ENCODE measurements at regions not wholly inside any gene's neighbourhood (a gene's known extent, or its start where the extent isn't known, plus 50 kb on each side); places are given as distances from the start of the nearest gene placed in this dataset.

DNA sequence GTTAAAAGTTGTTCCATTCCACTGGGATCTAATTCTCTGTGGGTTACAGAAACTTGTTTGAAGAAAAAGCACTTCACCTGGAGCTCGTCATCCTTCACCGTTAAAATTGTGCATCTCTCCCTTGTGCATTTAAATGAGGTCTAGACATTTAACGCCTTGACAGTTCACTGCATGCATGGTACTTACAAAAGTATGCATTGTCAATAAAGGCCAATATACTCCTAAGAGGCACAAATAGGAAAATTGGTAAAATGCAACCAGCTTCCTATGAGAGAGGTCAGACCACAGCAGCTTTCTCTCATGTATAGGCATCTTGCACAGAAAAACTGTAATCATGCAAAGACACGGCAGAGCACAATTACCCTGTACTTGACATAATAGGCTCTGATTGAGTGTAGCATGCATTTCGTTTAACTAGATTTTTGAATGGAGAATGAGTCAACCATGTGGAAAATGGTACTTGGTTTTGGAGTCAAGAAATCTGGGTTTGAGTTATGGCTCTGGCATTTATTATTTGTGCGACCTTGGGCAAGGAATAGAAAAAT, 378.5 kb downstream of the RFPL4B start:
- Histone ChIP-seq H3K27ac (no peak overlapping the region), H3K4me3 (no peak overlapping the region), H3K9me3 (no peaks in the 10 kb centered on the region), H3K27me3 (no peaks in the 10 kb centered on the region), H3K4me1 (no peaks in the 10 kb centered on the region), H3K36me3 (no peaks in the 10 kb centered on the region)
- ATAC-seq (no peak), DNase-seq (no peak)
- WGBS, 2 donors = 94 to 96% methylated on average over 6 of the region's 6 CpGs
- TF ChIP-seq, protein P1, sequence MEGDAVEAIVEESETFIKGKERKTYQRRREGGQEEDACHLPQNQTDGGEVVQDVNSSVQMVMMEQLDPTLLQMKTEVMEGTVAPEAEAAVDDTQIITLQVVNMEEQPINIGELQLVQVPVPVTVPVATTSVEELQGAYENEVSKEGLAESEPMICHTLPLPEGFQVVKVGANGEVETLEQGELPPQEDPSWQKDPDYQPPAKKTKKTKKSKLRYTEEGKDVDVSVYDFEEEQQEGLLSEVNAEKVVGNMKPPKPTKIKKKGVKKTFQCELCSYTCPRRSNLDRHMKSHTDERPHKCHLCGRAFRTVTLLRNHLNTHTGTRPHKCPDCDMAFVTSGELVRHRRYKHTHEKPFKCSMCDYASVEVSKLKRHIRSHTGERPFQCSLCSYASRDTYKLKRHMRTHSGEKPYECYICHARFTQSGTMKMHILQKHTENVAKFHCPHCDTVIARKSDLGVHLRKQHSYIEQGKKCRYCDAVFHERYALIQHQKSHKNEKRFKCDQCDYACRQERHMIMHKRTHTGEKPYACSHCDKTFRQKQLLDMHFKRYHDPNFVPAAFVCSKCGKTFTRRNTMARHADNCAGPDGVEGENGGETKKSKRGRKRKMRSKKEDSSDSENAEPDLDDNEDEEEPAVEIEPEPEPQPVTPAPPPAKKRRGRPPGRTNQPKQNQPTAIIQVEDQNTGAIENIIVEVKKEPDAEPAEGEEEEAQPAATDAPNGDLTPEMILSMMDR (IDR thresholded peaks at IDR 0.05) = no peak
- intact Hi-C loops (cut with DNase I) = no loop called here

DNA sequence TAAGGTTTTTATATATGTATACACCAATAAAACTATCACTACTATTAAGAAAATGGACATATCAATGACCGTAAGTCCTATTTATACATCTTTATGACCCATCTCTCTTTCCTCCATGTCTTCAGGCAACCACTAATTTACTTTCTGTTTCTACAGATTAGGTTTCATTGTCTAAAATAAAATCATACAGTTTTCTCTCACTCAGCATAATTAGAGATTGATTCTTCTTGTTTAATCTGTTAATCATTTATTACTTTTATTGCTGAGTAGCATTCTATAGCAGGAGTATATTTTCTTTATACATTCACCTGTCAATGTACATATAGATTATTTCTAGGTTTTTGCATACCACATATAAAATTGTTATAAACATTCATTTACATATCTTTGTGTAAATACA, 388.0 kb downstream of the RFPL4B start:
- WGBS, 2 donors = 98 to 100% methylated on average over 1 of the region's 1 CpG
- no peaks in the 10 kb centered on the region for H3K9me3 ChIP-seq

DNA sequence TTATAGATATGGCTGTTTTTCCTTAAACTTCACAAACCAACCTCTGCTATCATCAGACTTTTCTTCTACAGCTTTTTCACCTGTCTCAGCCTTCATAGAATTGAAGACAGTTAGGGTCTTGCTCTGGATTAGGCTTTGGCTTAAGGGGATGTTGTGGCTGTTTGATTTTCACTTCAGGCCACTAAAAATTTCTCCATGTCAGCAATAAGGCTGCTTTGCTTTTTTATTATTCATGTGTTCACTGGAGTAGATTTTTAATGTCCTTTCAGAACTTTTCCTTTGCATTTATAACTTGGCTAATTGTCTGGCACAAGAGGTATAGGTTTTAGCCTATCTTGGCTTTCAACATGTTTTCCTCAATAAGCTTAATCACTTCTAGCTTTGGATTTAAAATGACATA, 392.6 kb downstream of the RFPL4B start:
- ATAC-seq = no peak
- H3K9me3 ChIP-seq = no peaks in the 10 kb centered on the region
- no peak for DNase-seq
- no peak overlapping the region for H3K4me3 ChIP-seq
- H3K27me3 ChIP-seq = no peaks in the 10 kb centered on the region
- H3K27ac ChIP-seq = no peak overlapping the region
- H3K4me1 ChIP-seq = no peaks in the 10 kb centered on the region
- H3K36me3 ChIP-seq = no peaks in the 10 kb centered on the region
- intact Hi-C loops (cut with DNase I) = no loop called here
- TF ChIP-seq, protein P1 (IDR thresholded peaks at IDR 0.05) = no peak

More for the DNA sequence above, 388.0 kb downstream of the RFPL4B start:
- Histone ChIP-seq H3K27me3 (no peaks in the 10 kb centered on the region), H3K27ac (no peak overlapping the region), H3K4me1 (no peaks in the 10 kb centered on the region), H3K36me3 (no peaks in the 10 kb centered on the region), H3K4me3 (no peak overlapping the region)
- ATAC-seq (no peak), DNase-seq (no peak)
- TF ChIP-seq, protein P1 (IDR thresholded peaks at IDR 0.05) = no peak
- intact Hi-C loops (cut with DNase I) = no loop called here

DNA sequence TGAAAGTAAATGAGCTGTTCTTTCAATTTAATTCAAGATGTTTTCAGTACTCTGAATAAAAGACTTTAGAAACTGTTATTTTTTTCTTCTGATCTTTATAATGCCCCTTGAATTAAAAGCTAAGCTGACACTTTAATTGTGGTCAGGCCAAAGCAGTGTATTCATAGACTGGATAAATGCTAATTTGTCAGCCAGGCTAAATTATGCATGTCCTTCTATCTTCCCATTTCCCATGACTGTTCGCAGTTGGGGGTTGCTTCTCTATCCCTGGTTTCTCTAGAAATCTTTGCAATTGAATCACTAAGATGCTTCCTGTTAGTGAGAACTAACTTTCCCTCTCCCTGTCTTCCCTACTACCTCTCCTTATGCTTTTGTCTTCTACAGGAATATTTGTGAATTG, 396.2 kb downstream of the RFPL4B start:
- 94% methylated on average over 1 of the region's 1 CpG for WGBS, 2 donors
- Histone ChIP-seq H3K36me3 (no peaks in the 10 kb centered on the region), H3K4me3 (no peak overlapping the region), H3K27me3 (no peaks in the 10 kb centered on the region), H3K4me1 (no peaks in the 10 kb centered on the region), H3K27ac (no peak overlapping the region), H3K9me3 (no peaks in the 10 kb centered on the region)
- ATAC-seq = no peak
- no peak for DNase-seq
- TF ChIP-seq, protein P1 (IDR thresholded peaks at IDR 0.05) = no peak
- intact Hi-C loops (cut with DNase I) = no loop called here
